Transverse colon (tissue), 4 donors: ENCODE measurements at regions not wholly inside any gene's neighbourhood (a gene's known extent, or its start where the extent isn't known, plus 50 kb on each side); places are given as distances from the start of the nearest gene placed in this dataset.

Source experiments
- DNase-seq: peaks from one replicate; pipeline ENCODE4 v3.0.0-alpha.2; 2019
- H3K27ac ChIP-seq, 4 donors: fragments of 200-600 bp; sonication (generic); 2 replicates each; pipeline ENCODE4 v1.5.1; 2016 to 2018; ENCODE audit warnings: inconsistent platforms in 4 of 4
- H3K27me3 ChIP-seq: fragments of 200-600 bp; sonication (generic); 2 replicates; pipeline ENCODE4 v1.5.1; 2017; ENCODE audit warnings: inconsistent platforms
- H3K36me3 ChIP-seq, 4 donors: fragments of 200-600 bp; sonication (generic); 2 replicates each; pipeline ENCODE4 v1.5.1; 2017 to 2019; ENCODE audit warnings: inconsistent platforms in 4 of 4
- H3K4me1 ChIP-seq, 4 donors: fragments of 200-600 bp; sonication (generic); 2 replicates each; pipeline ENCODE4 v1.5.1; 2017 to 2020; ENCODE audit warnings: inconsistent platforms in 4 of 4
- H3K4me3 ChIP-seq, 4 donors: fragments of 200-600 bp; sonication (generic); 1 replicate in 1 of 4; 2 replicates in 3 of 4; pipeline versions ENCODE4 v1.5.1 to v1.6.1; 2017 to 2019; ENCODE audit warnings: inconsistent platforms in 4 of 4
- H3K9me3 ChIP-seq, 2 donors: fragments of 200-600 bp; sonication (generic); 2 replicates each; pipeline ENCODE4 v1.5.1; 2017 to 2019; ENCODE audit warnings: inconsistent platforms in 2 of 2
- EP300 ChIP-seq: sonication (generic); formaldehyde crosslinking; IDR thresholded peaks from one replicate; pipeline ENCODE4 v1.6.1; 2017; ENCODE audit warnings: antibody characterized with exemption, low read depth
- POLR2A ChIP-seq: fragments of 450-650 bp; IDR thresholded peaks from one replicate; pipeline ENCODE4 v1.6.1; 2016; ENCODE audit warnings: antibody characterized with exemption, mild to moderate bottlenecking, moderate library complexity
- POLR2AphosphoS5 ChIP-seq, 3 donors: sonication (generic); formaldehyde crosslinking; IDR thresholded peaks; one replicate each; pipeline ENCODE4 v1.6.1; 2016; ENCODE audit warnings: antibody characterized with exemption in 3 of 3
- WGBS, 2 donors: methylation state at CpG; one replicate each; pipeline ENCODE4 v1.1.5; 2018; ENCODE audit warnings: low coverage in 1 of 2; 5-methylcytosine and 5-hydroxymethylcytosine counted together
- in situ Hi-C, 4 donors: fragments of 200-750 bp; cut with MboI; loops; one replicate each; pipeline versions ENCODE4 v1.15.0 to v1.15.1; 2017; ENCODE audit warnings: low sequenced_read_pairs in 3 of 4, low pct_ligation_motif_present in 1 of 4, low pct_unique_long_range_greater_than_20kb in 1 of 4
- intact Hi-C: fragments of 100-400 bp; cut with DNase I; formaldehyde crosslinking; loops from one replicate; pipeline ENCODE4 v1.15.1; 2023; ENCODE audit warnings: low total_unique reads
- TF ChIP-seq, protein P1 (sequence below), 5 experiments: fragments of 200-600 bp in 3 of 5; fragments of 450-650 bp in 2 of 5; sonication (generic) in 3 of 5; IDR thresholded peaks; 1 replicate in 2 of 5; 2 replicates in 3 of 5; pipeline ENCODE4 v1.5.1; 2016 to 2017; ENCODE audit warnings: antibody characterized with exemption in 5 of 5, inconsistent platforms in 3 of 5, mild to moderate bottlenecking in 2 of 5, moderate library complexity in 1 of 5

DNA sequence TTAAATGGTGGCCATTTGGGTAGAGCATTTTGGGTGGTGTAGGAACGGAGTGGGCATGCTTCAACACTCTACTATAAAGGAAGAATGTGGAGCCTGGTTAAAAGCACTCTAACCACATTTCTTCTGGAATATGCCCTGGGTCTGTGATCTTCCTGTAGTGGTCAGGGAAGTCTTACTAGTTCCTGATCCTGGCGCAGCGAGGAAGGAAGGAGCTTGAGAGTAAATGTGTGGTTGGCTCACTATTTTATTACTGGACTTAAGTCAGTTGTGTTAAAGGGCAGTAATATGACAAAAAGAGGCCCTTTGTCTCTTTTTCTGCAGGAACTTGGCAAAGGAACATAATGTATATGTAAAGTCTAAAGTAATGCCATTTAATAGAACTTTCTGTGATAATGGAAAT, 197.6 kb upstream of the ZPLD1 start:
- Histone ChIP-seq H3K4me3 (no peak overlapping the region), H3K9me3 (no peaks in the 10 kb centered on the region), H3K27me3 (no peaks in the 10 kb centered on the region), H3K4me1 (peaks cover 0 to 20% (median 3%) of the 10 kb centered on the region in 4 donors), H3K36me3 (no peaks in the 10 kb centered on the region), H3K27ac (no peak overlapping the region)
- TF ChIP-seq, protein P1, sequence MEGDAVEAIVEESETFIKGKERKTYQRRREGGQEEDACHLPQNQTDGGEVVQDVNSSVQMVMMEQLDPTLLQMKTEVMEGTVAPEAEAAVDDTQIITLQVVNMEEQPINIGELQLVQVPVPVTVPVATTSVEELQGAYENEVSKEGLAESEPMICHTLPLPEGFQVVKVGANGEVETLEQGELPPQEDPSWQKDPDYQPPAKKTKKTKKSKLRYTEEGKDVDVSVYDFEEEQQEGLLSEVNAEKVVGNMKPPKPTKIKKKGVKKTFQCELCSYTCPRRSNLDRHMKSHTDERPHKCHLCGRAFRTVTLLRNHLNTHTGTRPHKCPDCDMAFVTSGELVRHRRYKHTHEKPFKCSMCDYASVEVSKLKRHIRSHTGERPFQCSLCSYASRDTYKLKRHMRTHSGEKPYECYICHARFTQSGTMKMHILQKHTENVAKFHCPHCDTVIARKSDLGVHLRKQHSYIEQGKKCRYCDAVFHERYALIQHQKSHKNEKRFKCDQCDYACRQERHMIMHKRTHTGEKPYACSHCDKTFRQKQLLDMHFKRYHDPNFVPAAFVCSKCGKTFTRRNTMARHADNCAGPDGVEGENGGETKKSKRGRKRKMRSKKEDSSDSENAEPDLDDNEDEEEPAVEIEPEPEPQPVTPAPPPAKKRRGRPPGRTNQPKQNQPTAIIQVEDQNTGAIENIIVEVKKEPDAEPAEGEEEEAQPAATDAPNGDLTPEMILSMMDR (IDR thresholded peaks at IDR 0.05): no peak
- TF ChIP-seq POLR2AphosphoS5 (IDR thresholded peaks at IDR 0.05) (no peak), EP300 (no peak), POLR2A (no peak)
- DNase-seq: peak; percentile 20
- in situ Hi-C loops (loop anchor here in 3 of 4 donors (10.0 to 25.0 kb wide), 2 partner anchors 298 to 300 kb away; no protein-coding TSS in a partner anchor), intact Hi-C loops (no loop called here)
- 47 to 60% methylated on average over 3 of the region's 3 CpGs for WGBS, 2 donors

DNA sequence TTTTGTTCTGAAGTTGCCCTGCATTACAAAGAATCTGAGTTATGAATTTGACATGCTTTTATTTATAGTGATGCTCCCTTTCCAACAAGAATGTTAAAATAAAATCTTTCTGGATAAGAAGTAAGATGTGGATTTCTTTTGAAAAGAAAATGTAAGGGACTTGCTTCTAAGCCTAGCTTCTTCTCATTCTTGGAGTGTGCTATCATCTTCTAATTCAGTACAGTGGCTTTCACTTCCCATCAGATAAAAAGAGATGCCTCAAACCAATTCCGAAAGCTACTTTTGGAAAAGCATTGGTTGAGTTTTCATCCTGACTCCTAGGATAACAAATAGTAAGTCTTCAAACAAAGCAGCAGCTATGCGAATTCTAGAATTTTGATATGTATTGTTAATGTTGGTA, 197.0 kb upstream of the ZPLD1 start:
- Histone ChIP-seq H3K27ac (peak overlapping the region in 1 of 4 donors; percentile 59), H3K9me3 (no peaks in the 10 kb centered on the region), H3K4me1 (peaks cover 0 to 20% (median 3%) of the 10 kb centered on the region in 4 donors), H3K4me3 (no peak overlapping the region), H3K27me3 (no peaks in the 10 kb centered on the region), H3K36me3 (no peaks in the 10 kb centered on the region)
- no peak for TF ChIP-seq POLR2AphosphoS5 (IDR thresholded peaks at IDR 0.05)
- TF ChIP-seq, protein P1 (IDR thresholded peaks at IDR 0.05): no peak
- no peak for TF ChIP-seq POLR2A
- no peak for TF ChIP-seq EP300
- intact Hi-C loops: no loop called here
- DNase-seq: no peak
- in situ Hi-C loops: loop anchor here in 3 of 4 donors (10.0 to 25.0 kb wide), 2 partner anchors 297 to 299 kb away; no protein-coding TSS in a partner anchor
- 46 to 63% methylated on average over 2 of the region's 2 CpGs for WGBS, 2 donors

DNA sequence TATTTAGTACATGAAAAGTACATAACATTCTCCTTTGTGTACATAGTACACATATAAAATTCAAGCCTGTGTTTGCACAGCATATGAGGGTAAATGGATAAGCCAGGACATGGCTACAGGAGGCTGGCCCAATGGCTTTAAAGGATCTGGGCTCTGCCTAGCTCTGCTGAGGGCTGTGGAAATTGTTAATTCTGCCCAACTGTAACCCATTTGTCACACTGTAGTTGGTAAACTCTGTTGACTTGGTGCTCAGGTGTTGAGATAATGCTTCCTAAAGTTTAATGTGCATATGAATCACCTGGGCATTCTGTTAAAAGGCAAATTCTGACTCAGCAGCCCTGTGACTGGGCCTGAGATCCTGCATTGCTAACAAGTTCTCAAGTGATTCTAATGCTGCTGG, 196.5 kb upstream of the ZPLD1 start:
- Histone ChIP-seq H3K27ac (peak overlapping the region in 1 of 4 donors; percentile 59), H3K9me3 (no peaks in the 10 kb centered on the region), H3K27me3 (no peaks in the 10 kb centered on the region), H3K4me3 (no peak overlapping the region), H3K36me3 (no peaks in the 10 kb centered on the region), H3K4me1 (peaks cover 0 to 20% (median 3%) of the 10 kb centered on the region in 4 donors)
- in situ Hi-C loops: loop anchor here in 3 of 4 donors (10.0 to 25.0 kb wide), 2 partner anchors 296 to 299 kb away; no protein-coding TSS in a partner anchor
- intact Hi-C loops: no loop called here
- TF ChIP-seq, protein P1 (IDR thresholded peaks at IDR 0.05): no peak
- TF ChIP-seq POLR2A (no peak), POLR2AphosphoS5 (IDR thresholded peaks at IDR 0.05) (no peak), EP300 (no peak)
- DNase-seq: peak; percentile 22

DNA sequence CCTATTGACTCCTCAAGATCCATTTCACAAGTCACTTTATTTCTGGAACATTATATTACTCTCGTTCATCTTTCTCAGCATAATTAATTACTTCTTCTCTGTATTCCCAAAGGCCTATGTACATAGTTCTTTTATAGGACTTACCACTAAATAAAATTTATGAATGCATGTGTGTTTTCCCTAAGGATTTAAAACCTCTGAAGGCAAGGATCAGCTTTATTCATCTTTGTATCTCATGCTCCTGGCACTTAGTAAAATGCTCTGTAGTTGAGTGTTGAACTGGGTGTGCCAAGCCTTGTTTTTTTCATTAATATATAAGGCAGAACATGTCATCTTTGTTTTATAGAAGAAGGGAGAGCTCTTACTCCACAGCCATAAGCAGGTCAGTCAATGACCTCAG, 194.1 kb upstream of the ZPLD1 start:
- Histone ChIP-seq H3K4me3 (no peak overlapping the region), H3K27ac (no peak overlapping the region), H3K4me1 (peaks cover 0 to 20% (median 3%) of the 10 kb centered on the region in 4 donors), H3K27me3 (no peaks in the 10 kb centered on the region), H3K36me3 (no peaks in the 10 kb centered on the region), H3K9me3 (no peaks in the 10 kb centered on the region)
- in situ Hi-C loops: loop anchor here in 1 of 4 donors (25.0 kb wide), 1 partner anchor 297 kb away; no protein-coding TSS in a partner anchor
- TF ChIP-seq, protein P1 (IDR thresholded peaks at IDR 0.05): no peak
- no peak for TF ChIP-seq POLR2AphosphoS5 (IDR thresholded peaks at IDR 0.05)
- TF ChIP-seq EP300: no peak
- TF ChIP-seq POLR2A: no peak
- 57 to 67% methylated on average over 1 of the region's 1 CpG for WGBS, 2 donors
- no peak for DNase-seq
- intact Hi-C loops: no loop called here
